ENCODE measurements at regions not wholly inside any gene's neighbourhood (a gene's known extent, or its start where the extent isn't known, plus 50 kb on each side); places are given as distances from the start of the nearest gene placed in this dataset.

GRCh38 chr2:146893500-146894041 lies 951.3 kb upstream of the ACVR2A start (continued):
- TF ChIP-seq, protein P1, sequence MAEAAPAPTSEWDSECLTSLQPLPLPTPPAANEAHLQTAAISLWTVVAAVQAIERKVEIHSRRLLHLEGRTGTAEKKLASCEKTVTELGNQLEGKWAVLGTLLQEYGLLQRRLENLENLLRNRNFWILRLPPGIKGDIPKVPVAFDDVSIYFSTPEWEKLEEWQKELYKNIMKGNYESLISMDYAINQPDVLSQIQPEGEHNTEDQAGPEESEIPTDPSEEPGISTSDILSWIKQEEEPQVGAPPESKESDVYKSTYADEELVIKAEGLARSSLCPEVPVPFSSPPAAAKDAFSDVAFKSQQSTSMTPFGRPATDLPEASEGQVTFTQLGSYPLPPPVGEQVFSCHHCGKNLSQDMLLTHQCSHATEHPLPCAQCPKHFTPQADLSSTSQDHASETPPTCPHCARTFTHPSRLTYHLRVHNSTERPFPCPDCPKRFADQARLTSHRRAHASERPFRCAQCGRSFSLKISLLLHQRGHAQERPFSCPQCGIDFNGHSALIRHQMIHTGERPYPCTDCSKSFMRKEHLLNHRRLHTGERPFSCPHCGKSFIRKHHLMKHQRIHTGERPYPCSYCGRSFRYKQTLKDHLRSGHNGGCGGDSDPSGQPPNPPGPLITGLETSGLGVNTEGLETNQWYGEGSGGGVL (tag by site-specific recombination; IDR thresholded peaks at IDR 0.05): no peak
- TF ChIP-seq, protein P2, sequence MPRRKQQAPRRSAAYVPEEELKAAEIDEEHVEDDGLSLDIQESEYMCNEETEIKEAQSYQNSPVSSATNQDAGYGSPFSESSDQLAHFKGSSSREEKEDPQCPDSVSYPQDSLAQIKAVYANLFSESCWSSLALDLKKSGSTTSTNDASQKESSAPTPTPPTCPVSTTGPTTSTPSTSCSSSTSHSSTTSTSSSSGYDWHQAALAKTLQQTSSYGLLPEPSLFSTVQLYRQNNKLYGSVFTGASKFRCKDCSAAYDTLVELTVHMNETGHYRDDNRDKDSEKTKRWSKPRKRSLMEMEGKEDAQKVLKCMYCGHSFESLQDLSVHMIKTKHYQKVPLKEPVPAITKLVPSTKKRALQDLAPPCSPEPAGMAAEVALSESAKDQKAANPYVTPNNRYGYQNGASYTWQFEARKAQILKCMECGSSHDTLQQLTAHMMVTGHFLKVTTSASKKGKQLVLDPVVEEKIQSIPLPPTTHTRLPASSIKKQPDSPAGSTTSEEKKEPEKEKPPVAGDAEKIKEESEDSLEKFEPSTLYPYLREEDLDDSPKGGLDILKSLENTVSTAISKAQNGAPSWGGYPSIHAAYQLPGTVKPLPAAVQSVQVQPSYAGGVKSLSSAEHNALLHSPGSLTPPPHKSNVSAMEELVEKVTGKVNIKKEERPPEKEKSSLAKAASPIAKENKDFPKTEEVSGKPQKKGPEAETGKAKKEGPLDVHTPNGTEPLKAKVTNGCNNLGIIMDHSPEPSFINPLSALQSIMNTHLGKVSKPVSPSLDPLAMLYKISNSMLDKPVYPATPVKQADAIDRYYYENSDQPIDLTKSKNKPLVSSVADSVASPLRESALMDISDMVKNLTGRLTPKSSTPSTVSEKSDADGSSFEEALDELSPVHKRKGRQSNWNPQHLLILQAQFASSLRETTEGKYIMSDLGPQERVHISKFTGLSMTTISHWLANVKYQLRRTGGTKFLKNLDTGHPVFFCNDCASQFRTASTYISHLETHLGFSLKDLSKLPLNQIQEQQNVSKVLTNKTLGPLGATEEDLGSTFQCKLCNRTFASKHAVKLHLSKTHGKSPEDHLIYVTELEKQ (tag by site-specific recombination; IDR thresholded peaks at IDR 0.05; ENCODE audit: borderline replicate concordance): no peak
- TF ChIP-seq ZSCAN16 (tag by site-specific recombination; IDR thresholded peaks at IDR 0.05): no peak
- no peak for TF ChIP-seq ZNF791 (tag by site-specific recombination; IDR thresholded peaks at IDR 0.05)
- TF ChIP-seq ZNF548 (tag by site-specific recombination; IDR thresholded peaks at IDR 0.05): no peak

DNA sequence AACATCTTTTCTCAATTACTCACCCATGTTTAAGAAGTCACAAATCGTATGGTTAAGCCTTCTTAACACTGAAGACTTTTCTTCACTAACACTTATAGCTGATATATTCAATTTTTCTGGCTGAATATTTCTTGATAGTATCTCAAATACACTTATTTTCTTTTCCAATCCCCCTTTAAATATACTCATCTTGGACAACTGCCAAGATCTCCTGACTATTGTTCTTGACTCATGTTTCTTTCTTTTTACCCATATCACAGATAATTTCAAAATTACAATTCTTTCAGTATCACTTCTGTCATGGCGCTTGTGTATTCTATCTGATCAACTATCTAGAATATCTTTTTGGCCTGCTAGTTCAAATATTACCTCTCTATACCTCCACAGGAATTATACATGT lies 954.3 kb upstream of the ACVR2A start:
- Histone ChIP-seq H3K27ac (ENCODE audit: extremely low read depth, low read depth, low read length) (no peak overlapping the region), H3K36me3 (ENCODE audit: control insufficient read depth in 2 of 2, insufficient read depth in 1 of 2, low read length in 2 of 2) (no peaks in the 10 kb centered on the region), H3K9me3 (ENCODE audit: control insufficient read depth, insufficient read depth, low read depth, low read length) (no peaks in the 10 kb centered on the region), H3K4me3 (ENCODE audit: low read depth, low read length) (no peak overlapping the region), H3K4me1 (ENCODE audit: control insufficient read depth, insufficient read depth, low read length) (no peaks in the 10 kb centered on the region)
- ChIA-PET CTCF (no interaction called here), POLR2A (no interaction called here)
- TF ChIP-seq ZSCAN18 (tag by site-specific recombination; IDR thresholded peaks at IDR 0.05) (no peak), ZNF223 (tag by site-specific recombination; IDR thresholded peaks at IDR 0.05) (no peak), MZF1 (tag by site-specific recombination; IDR thresholded peaks at IDR 0.05; ENCODE audit: borderline replicate concordance) (no peak), ZNF248 (tag by site-specific recombination; IDR thresholded peaks at IDR 0.05) (no peak), PRDM4 (tag by site-specific recombination; IDR thresholded peaks at IDR 0.05) (no peak), ZNF624 (tag by site-specific recombination; IDR thresholded peaks at IDR 0.05) (no peak), ZNF473 (tag by site-specific recombination; IDR thresholded peaks at IDR 0.05) (no peak), GLIS1 (tag by site-specific recombination; IDR thresholded peaks at IDR 0.05) (no peak)

DNA sequence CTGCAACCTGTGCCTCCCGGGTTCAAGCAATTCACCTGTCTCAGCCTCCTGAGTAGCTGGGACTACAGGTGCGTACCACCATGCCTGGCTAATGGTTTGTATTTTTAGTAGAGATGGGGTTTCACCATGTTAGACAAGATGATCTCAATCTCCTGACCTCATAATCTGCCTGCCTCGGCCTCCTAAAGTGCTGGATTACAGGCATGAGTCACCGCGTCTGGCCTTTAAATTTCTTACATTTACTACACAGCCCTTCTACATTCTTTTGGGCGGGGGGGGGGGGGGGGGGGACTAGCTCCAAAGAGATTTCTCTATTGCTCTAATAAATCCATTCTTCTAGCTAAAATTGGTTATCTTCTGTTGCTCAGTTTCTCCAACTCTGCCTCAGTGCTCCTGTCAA lies 964.9 kb upstream of the ACVR2A start:
- ChIA-PET CTCF (no interaction called here), POLR2A (no interaction called here)
- Histone ChIP-seq H3K4me3 (ENCODE audit: low read depth, low read length) (no peak overlapping the region), H3K9me3 (ENCODE audit: control insufficient read depth, insufficient read depth, low read depth, low read length) (no peaks in the 10 kb centered on the region), H3K27ac (ENCODE audit: extremely low read depth, low read depth, low read length) (no peak overlapping the region), H3K4me1 (ENCODE audit: control insufficient read depth, insufficient read depth, low read length) (no peaks in the 10 kb centered on the region), H3K36me3 (ENCODE audit: control insufficient read depth in 2 of 2, insufficient read depth in 1 of 2, low read length in 2 of 2) (no peaks in the 10 kb centered on the region)
- TF ChIP-seq KLF8 (tag by site-specific recombination; IDR thresholded peaks at IDR 0.05) (no peak), ZNF571 (tag by site-specific recombination; IDR thresholded peaks at IDR 0.05) (no peak), ZNF214 (tag by site-specific recombination; IDR thresholded peaks at IDR 0.05; ENCODE audit: borderline replicate concordance) (no peak), ZNF701 (tag by site-specific recombination; IDR thresholded peaks at IDR 0.05) (no peak), HOXC10 (CRISPR knock-in tag; IDR thresholded peaks at IDR 0.05) (no peak), KLF10 (tag by site-specific recombination; IDR thresholded peaks at IDR 0.05) (no peak), PBX3 (CRISPR knock-in tag; IDR thresholded peaks at IDR 0.05) (no peak), ZNF121 (tag by site-specific recombination; IDR thresholded peaks at IDR 0.05) (no peak), SETDB1 (IDR thresholded peaks at IDR 0.05; ENCODE audit: insufficient read length, low read length) (no peak), FEZF1 (tag by site-specific recombination; IDR thresholded peaks at IDR 0.05) (no peak), GLIS1 (tag by site-specific recombination; IDR thresholded peaks at IDR 0.05) (no peak), ZNF580 (tag by site-specific recombination; IDR thresholded peaks at IDR 0.05) (no peak)

All from HEK293 (cell line).